Parathyroid adenoma (tissue), 2 donors: ENCODE measurements at regions not wholly inside any gene's neighbourhood (a gene's known extent, or its start where the extent isn't known, plus 50 kb on each side); places are given as distances from the start of the nearest gene placed in this dataset.

Experiments
- H2AFZ ChIP-seq: fragments of 300-600 bp; sonication (generic); one replicate; pipeline ENCODE4 v1.7.0; 2017; ENCODE audit warnings: antibody characterized with exemption, mild to moderate bottlenecking
- H3K27ac ChIP-seq: fragments of 300-600 bp; sonication (generic); one replicate; pipeline ENCODE4 v1.7.0; 2017
- H3K27me3 ChIP-seq: fragments of 300-600 bp; sonication (generic); one replicate; pipeline ENCODE4 v1.7.0; 2017; ENCODE audit warnings: low read length; ENCODE audit not compliant: control insufficient read depth, insufficient read depth
- H3K36me3 ChIP-seq: fragments of 300-600 bp; sonication (generic); one replicate; pipeline ENCODE4 v1.7.0; 2017; ENCODE audit warnings: low read length; ENCODE audit not compliant: control insufficient read depth, insufficient read depth
- H3K4me1 ChIP-seq: fragments of 300-600 bp; sonication (generic); one replicate; pipeline ENCODE4 v1.7.0; 2017; ENCODE audit warnings: control low read depth
- H3K4me2 ChIP-seq: fragments of 300-600 bp; sonication (generic); one replicate; pipeline ENCODE4 v1.7.0; 2017; ENCODE audit warnings: low read length
- H3K4me3 ChIP-seq: fragments of 300-600 bp; sonication (generic); one replicate; pipeline ENCODE4 v1.7.0; 2017; ENCODE audit warnings: low read depth, low read length
- H3K79me2 ChIP-seq: fragments of 300-600 bp; sonication (generic); one replicate; pipeline ENCODE4 v1.7.0; 2017; ENCODE audit warnings: control low read depth
- H3K9ac ChIP-seq: fragments of 300-600 bp; sonication (generic); one replicate; pipeline ENCODE4 v1.7.0; 2017; ENCODE audit warnings: mild to moderate bottlenecking
- H3K9me3 ChIP-seq: fragments of 300-600 bp; sonication (generic); one replicate; pipeline ENCODE4 v1.7.0; 2017; ENCODE audit warnings: low read length; ENCODE audit not compliant: control insufficient read depth
- CTCF ChIP-seq: fragments of 300-600 bp; sonication (generic); IDR thresholded peaks from one replicate; pipeline ENCODE4 v1.7.0; 2017; ENCODE audit warnings: antibody characterized with exemption, mild to moderate bottlenecking
- donor health status: primary hyperparathyroidism.

GRCh38 chr16:65855171-65856145 is 511.0 kb upstream of the CDH5 start:
- no peak overlapping the region for H3K4me3 ChIP-seq
- H2AFZ ChIP-seq: no peak overlapping the region
- H3K27me3 ChIP-seq: no peaks in the 10 kb centered on the region
- no peak overlapping the region for H3K4me2 ChIP-seq
- TF ChIP-seq CTCF: no peak
- H3K9ac ChIP-seq: no peak overlapping the region
- H3K27ac ChIP-seq: no peak overlapping the region
- no peaks in the 10 kb centered on the region for H3K79me2 ChIP-seq
- no peaks in the 10 kb centered on the region for H3K9me3 ChIP-seq
- H3K36me3 ChIP-seq: no peaks in the 10 kb centered on the region
- H3K4me1 ChIP-seq: no peaks in the 10 kb centered on the region

DNA sequence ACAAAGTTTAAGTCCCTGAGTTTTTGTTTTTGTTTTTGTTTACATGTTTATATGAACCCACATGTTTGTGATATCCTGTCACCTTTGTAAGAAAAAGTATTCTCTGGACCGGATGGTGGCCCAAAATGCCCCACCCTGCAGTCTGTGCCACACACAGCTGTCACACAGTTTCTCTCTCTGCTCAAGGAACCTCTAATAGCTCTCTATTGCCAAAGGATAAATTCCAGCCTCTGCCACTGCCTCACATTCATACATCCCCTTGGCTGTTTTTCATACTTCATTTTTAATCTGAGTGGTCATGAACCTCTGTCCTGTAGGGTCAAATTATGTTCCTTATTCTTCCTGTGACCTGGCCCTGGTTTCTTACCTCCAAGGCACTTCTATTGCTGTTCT is 520.3 kb upstream of the CDH5 start:
- no peaks in the 10 kb centered on the region for H3K27me3 ChIP-seq

DNA sequence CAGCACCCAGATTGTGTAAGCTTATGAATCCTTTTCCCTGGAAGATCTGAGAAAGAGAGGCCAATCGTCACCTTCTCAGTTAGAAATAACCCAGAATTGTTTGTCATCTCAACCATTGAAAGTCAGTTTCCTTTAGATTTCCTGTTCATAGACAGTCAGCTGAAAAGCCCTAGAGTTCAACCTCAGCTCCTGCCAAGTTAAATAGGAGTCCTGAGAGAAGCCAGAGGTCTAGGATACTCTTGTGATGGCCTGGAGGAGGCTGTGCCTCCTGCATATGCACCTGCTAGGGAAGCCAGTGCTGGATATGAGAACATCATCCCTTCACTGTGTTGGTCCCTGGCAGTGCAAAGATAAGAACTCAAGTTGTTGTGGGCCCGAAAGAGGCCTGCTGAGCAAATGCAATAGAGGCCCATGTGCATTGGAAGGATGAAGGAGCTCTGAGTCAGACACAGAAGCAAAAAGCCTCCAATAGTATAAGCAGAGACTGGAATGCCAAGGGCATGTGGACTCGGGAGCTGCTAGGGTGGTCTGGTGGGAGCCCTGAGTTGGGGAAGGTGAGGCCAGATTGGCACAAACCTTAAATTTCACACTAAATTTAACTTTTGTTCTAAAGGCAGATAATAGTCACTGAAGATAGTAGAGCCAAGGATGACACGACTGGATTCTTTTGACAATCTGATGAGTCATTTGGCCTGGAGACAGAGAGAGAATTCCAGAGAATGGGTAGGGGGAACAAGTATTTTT is 520.9 kb upstream of the CDH5 start:
- Histone ChIP-seq H3K4me2 (no peak overlapping the region), H3K4me1 (peaks cover 12% of the 10 kb centered on the region), H3K27me3 (no peaks in the 10 kb centered on the region), H2AFZ (no peak overlapping the region), H3K9ac (no peak overlapping the region), H3K79me2 (no peaks in the 10 kb centered on the region), H3K27ac (no peak overlapping the region), H3K9me3 (no peaks in the 10 kb centered on the region), H3K4me3 (no peak overlapping the region), H3K36me3 (no peaks in the 10 kb centered on the region)
- no peak for TF ChIP-seq CTCF

More for the DNA sequence above, 520.3 kb upstream of the CDH5 start:
- Histone ChIP-seq H3K79me2 (no peaks in the 10 kb centered on the region), H3K36me3 (no peaks in the 10 kb centered on the region), H3K9ac (no peak overlapping the region), H2AFZ (no peak overlapping the region), H3K9me3 (no peaks in the 10 kb centered on the region), H3K4me3 (no peak overlapping the region), H3K4me2 (no peak overlapping the region), H3K27ac (no peak overlapping the region), H3K4me1 (peaks cover 7% of the 10 kb centered on the region)
- TF ChIP-seq CTCF: no peak

DNA sequence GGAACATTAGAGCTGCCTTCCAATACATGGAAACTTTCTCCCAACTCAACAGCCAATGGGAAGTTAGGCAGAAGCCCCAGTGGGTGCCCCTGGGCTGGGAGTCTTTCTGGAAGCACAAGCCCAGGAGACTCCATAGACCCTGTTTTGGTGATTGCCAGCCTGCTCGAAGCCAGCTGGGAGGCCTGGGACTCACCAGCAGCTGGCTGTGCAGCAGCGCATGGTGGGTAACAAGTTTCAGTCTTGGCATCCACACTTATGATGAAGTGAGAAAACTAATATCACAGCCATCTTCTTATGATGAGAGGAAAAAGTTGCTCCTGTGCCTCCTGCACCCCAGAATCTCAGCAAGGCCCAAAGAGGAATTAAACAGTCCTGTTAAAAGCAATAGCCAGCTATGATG is 522.5 kb upstream of the CDH5 start:
- Histone ChIP-seq H3K4me3 (no peak overlapping the region), H3K27ac (no peak overlapping the region), H3K36me3 (no peaks in the 10 kb centered on the region), H3K79me2 (no peaks in the 10 kb centered on the region), H3K4me2 (no peak overlapping the region), H3K9ac (no peak overlapping the region), H3K27me3 (no peaks in the 10 kb centered on the region), H3K9me3 (no peaks in the 10 kb centered on the region), H3K4me1 (peaks cover 13% of the 10 kb centered on the region), H2AFZ (no peak overlapping the region)
- TF ChIP-seq CTCF: no peak
